SK-N-SH (cell line): ENCODE measurements at regions not wholly inside any gene's neighbourhood (a gene's known extent, or its start where the extent isn't known, plus 50 kb on each side); places are given as distances from the start of the nearest gene placed in this dataset.

Experiments used
- CTCF ChIA-PET: fragments of 300-600, 350-600 bp; formaldehyde crosslinking; extraction: SDS; loops from one replicate; lab custom pipeline; 2021; lab: Yijun Ruan, JAX
- POLR2A ChIA-PET: fragments of 350-600 bp; sonication (Branson Sonifier 250); formaldehyde crosslinking; extraction: SDS; loops from one replicate; lab custom pipeline; 2020; ENCODE audit warnings: antibody characterized with exemption, inconsistent platforms; lab: Yijun Ruan, JAX
- DNase-seq: peaks from one replicate; pipeline ENCODE4 v3.0.0; 2012
- H2AFZ ChIP-seq: fragments of 200-600 bp; sonication (generic); 2 replicates; pipeline ENCODE4 v1.8.1; 2016; ENCODE audit warnings: antibody characterized with exemption, mild to moderate bottlenecking, low read depth
- H3F3A ChIP-seq: fragments of 200-600 bp; sonication (generic); replicated peaks from 2 replicates; pipeline ENCODE3; 2016; ENCODE audit warnings: antibody characterized with exemption, mild to moderate bottlenecking; ENCODE audit not compliant: insufficient read depth
- H3K27ac ChIP-seq, 2 experiments: fragments of 200-500 bp in 1 of 2; fragments of 200-600 bp in 1 of 2; sonication (Bioruptor generic) in 1 of 2; sonication (generic), shearing (Covaris generic) in 1 of 2; 2 replicates each; pipeline versions ENCODE4 v1.5.1 to v1.6.1; 2014 to 2016; ENCODE audit warnings: low read depth in 2 of 2, inconsistent platforms in 1 of 2, low read length in 1 of 2, mild to moderate bottlenecking in 1 of 2, mixed read lengths in 1 of 2
- H3K27me3 ChIP-seq: fragments of 200-600 bp; sonication (generic), shearing (Covaris generic); 2 replicates; pipeline ENCODE4 v1.6.1; 2016; ENCODE audit warnings: mixed run types; ENCODE audit not compliant: insufficient read depth
- H3K36me3 ChIP-seq, 2 experiments: fragments of 200-500 bp in 1 of 2; fragments of 200-600 bp in 1 of 2; sonication (Bioruptor generic) in 1 of 2; sonication (generic) in 1 of 2; replicated peaks in 1 of 2; 2 replicates each; pipeline versions ENCODE3 to v1.5.1; 2014 to 2016; ENCODE audit warnings: low read length in 1 of 2, mild to moderate bottlenecking in 1 of 2; ENCODE audit not compliant: insufficient read depth in 2 of 2, control insufficient read depth in 1 of 2
- H3K4me1 ChIP-seq, 2 experiments: fragments of 200-500 bp in 1 of 2; fragments of 200-600 bp in 1 of 2; sonication (Bioruptor generic) in 1 of 2; sonication (generic), shearing (Covaris generic) in 1 of 2; 2 replicates each; pipeline versions ENCODE4 v1.5.1 to v1.6.1; 2014 to 2016; ENCODE audit warnings: low read depth in 1 of 2, low read length in 1 of 2, mixed run types in 1 of 2; ENCODE audit not compliant: insufficient read depth in 2 of 2, control insufficient read depth in 1 of 2
- H3K4me2 ChIP-seq: fragments of 200-600 bp; sonication (generic), shearing (Covaris generic); 2 replicates; pipeline ENCODE4 v1.6.1; 2017; ENCODE audit warnings: mixed run types
- H3K4me3 ChIP-seq, 2 experiments: fragments of 200-500 bp in 1 of 2; fragments of 200-600 bp in 1 of 2; sonication (Bioruptor generic) in 1 of 2; sonication (generic), shearing (Covaris generic) in 1 of 2; 2 replicates each; pipeline versions ENCODE4 v1.5.1 to v1.8.1; 2014 to 2016; ENCODE audit warnings: low read depth in 2 of 2, inconsistent platforms in 1 of 2, low read length in 1 of 2, mild to moderate bottlenecking in 1 of 2, mixed read lengths in 1 of 2, moderate library complexity in 1 of 2
- H3K79me2 ChIP-seq: fragments of 200-600 bp; sonication (generic); 2 replicates; pipeline ENCODE4 v1.8.1; 2017; ENCODE audit warnings: mild to moderate bottlenecking; ENCODE audit not compliant: insufficient read depth
- H3K9ac ChIP-seq: fragments of 200-600 bp; sonication (generic); 2 replicates; pipeline ENCODE4 v1.6.1; 2017; ENCODE audit warnings: mixed run types
- H3K9me2 ChIP-seq: fragments of 200-600 bp; sonication (generic); 2 replicates; pipeline ENCODE4 v1.6.1; 2017; ENCODE audit warnings: mixed run types
- H3K9me3 ChIP-seq: fragments of 200-600 bp; sonication (generic); 2 replicates; pipeline ENCODE4 v1.6.1; 2017; ENCODE audit warnings: mixed run types, mild to moderate bottlenecking, moderate library complexity
- H4K20me1 ChIP-seq: fragments of 200-600 bp; sonication (generic); 2 replicates; pipeline ENCODE4 v1.6.1; 2017; ENCODE audit warnings: mild to moderate bottlenecking, mixed run types; ENCODE audit not compliant: insufficient read depth
- ELF1 ChIP-seq: IDR thresholded peaks from 2 replicates; pipeline ENCODE4 v1.4.0; 2012
- FOSL2 ChIP-seq: IDR thresholded peaks from 2 replicates; pipeline ENCODE4 v1.4.0; 2012; ENCODE audit warnings: low read depth, mild to moderate bottlenecking, moderate library complexity, borderline replicate concordance
- FOXJ3 ChIP-seq: sonication (generic); formaldehyde crosslinking; IDR thresholded peaks from 2 replicates; pipeline ENCODE4 v1.5.1; 2020; ENCODE audit warnings: mild to moderate bottlenecking, missing genetic modification reagents
- NFIC ChIP-seq: IDR thresholded peaks from 2 replicates; pipeline ENCODE4 v1.4.0; 2012; ENCODE audit warnings: borderline replicate concordance
- NRF1 ChIP-seq: IDR thresholded peaks from 2 replicates; pipeline ENCODE4 v1.6.1; 2012; ENCODE audit warnings: low read depth, mild to moderate bottlenecking, low read length
- RAD21 ChIP-seq: IDR thresholded peaks from 2 replicates; pipeline ENCODE4 v1.6.1; 2012; ENCODE audit warnings: mild to moderate bottlenecking, low read length
- RFX5 ChIP-seq: IDR thresholded peaks from 2 replicates; pipeline ENCODE4 v1.6.1; 2012; ENCODE audit warnings: mild to moderate bottlenecking, improper control_type of control experiment, low read length
- RXRA ChIP-seq: IDR thresholded peaks from 2 replicates; pipeline ENCODE4 v1.4.0; 2012; ENCODE audit warnings: low read depth, mild to moderate bottlenecking, borderline replicate concordance
- SMC3 ChIP-seq: IDR thresholded peaks from 2 replicates; pipeline ENCODE4 v1.6.1; 2012; ENCODE audit warnings: low read depth, low read length, improper control_type of control experiment
- TAF1 ChIP-seq: IDR thresholded peaks from 2 replicates; pipeline ENCODE4 v1.6.1; 2012; ENCODE audit warnings: low read depth, mild to moderate bottlenecking, low read length, moderate library complexity, borderline replicate concordance
- WGBS: methylation state at CpG from one replicate; pipeline ENCODE4 v1.1.6; 2017; ENCODE audit warnings: low lambda C conversion rate; 5-methylcytosine and 5-hydroxymethylcytosine counted together
- TF ChIP-seq, protein P1 (sequence below): IDR thresholded peaks from 2 replicates; pipeline ENCODE4 v1.4.0; 2012; ENCODE audit warnings: low read depth
- TF ChIP-seq, protein P2 (sequence below): fragments of 200-600 bp; sonication (generic); IDR thresholded peaks from 2 replicates; pipeline ENCODE4 v1.6.1; 2017; ENCODE audit warnings: antibody characterized with exemption, mild to moderate bottlenecking, moderate library complexity
- TF ChIP-seq, protein P3 (sequence below): IDR thresholded peaks from 2 replicates; pipeline ENCODE4 v1.4.0; 2012; ENCODE audit warnings: low read depth, borderline replicate concordance
- TF ChIP-seq, protein P4 (sequence below): IDR thresholded peaks from 2 replicates; pipeline ENCODE4 v1.6.1; 2012; ENCODE audit warnings: mild to moderate bottlenecking, low read depth, low read length, moderate library complexity
- TF ChIP-seq, protein P5 (sequence below): IDR thresholded peaks from 2 replicates; pipeline ENCODE4 v1.4.0; 2012; ENCODE audit warnings: low read depth, borderline replicate concordance

DNA sequence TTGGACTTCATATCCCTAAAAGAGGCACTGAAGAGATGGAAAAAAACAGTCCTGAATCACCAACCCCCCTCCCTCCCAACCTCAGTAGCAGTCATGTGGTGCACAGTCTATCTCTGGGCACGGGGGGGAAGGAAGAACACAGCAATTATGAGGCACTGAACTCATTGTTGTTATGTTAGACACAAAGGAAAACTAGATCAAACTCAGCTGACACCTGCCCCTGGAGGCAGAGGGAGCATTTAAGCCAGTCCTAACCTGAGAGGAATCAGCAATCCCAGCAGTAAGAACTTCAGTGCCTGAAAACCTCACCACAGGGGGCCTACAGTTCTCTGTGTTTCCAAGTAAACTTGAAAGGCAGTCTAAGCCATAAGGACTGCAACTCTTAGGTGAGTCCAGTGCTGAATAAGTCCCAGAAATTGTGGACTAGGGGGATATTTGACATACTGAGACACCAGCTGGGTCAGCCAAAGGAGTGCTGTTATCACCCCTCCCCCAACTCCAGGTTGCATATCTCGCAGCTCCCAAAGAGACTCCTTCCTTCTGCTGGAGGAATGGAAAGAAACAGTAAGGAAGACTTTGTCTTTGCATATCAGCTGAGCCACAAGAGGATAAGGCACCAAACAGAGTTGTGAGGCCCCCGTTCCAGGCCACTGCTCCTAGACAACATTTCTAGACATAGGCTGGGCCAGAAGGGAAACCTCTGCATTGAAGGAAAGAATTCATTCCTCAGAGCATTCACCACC, 72.5 kb downstream of the GLYATL1 start:
- H3K27me3 ChIP-seq: no peaks in the 10 kb centered on the region
- no peaks in the 10 kb centered on the region for H3K9me3 ChIP-seq
- H4K20me1 ChIP-seq: no peaks in the 10 kb centered on the region
- H3F3A ChIP-seq: no peaks in the 10 kb centered on the region
- no peak overlapping the region for H3K27ac ChIP-seq
- no peaks in the 10 kb centered on the region for H3K9me2 ChIP-seq
- POLR2A ChIA-PET: no interaction called here
- DNase-seq: no peak
- CTCF ChIA-PET: no interaction called here
- WGBS: 5% methylated on average over 3 of the region's 3 CpGs
- no peaks in the 10 kb centered on the region for H3K4me1 ChIP-seq
- H3K9ac ChIP-seq: no peak overlapping the region
- H3K36me3 ChIP-seq: no peaks in the 10 kb centered on the region
- no peak overlapping the region for H2AFZ ChIP-seq
- no peak overlapping the region for H3K4me3 ChIP-seq
- no peak overlapping the region for H3K4me2 ChIP-seq
- no peaks in the 10 kb centered on the region for H3K79me2 ChIP-seq
- TF ChIP-seq, protein P1, sequence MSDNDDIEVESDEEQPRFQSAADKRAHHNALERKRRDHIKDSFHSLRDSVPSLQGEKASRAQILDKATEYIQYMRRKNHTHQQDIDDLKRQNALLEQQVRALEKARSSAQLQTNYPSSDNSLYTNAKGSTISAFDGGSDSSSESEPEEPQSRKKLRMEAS: no peak
- TF ChIP-seq, protein P2, sequence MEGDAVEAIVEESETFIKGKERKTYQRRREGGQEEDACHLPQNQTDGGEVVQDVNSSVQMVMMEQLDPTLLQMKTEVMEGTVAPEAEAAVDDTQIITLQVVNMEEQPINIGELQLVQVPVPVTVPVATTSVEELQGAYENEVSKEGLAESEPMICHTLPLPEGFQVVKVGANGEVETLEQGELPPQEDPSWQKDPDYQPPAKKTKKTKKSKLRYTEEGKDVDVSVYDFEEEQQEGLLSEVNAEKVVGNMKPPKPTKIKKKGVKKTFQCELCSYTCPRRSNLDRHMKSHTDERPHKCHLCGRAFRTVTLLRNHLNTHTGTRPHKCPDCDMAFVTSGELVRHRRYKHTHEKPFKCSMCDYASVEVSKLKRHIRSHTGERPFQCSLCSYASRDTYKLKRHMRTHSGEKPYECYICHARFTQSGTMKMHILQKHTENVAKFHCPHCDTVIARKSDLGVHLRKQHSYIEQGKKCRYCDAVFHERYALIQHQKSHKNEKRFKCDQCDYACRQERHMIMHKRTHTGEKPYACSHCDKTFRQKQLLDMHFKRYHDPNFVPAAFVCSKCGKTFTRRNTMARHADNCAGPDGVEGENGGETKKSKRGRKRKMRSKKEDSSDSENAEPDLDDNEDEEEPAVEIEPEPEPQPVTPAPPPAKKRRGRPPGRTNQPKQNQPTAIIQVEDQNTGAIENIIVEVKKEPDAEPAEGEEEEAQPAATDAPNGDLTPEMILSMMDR: no peak
- TF ChIP-seq RAD21: no peak
- TF ChIP-seq NFIC: no peak

DNA sequence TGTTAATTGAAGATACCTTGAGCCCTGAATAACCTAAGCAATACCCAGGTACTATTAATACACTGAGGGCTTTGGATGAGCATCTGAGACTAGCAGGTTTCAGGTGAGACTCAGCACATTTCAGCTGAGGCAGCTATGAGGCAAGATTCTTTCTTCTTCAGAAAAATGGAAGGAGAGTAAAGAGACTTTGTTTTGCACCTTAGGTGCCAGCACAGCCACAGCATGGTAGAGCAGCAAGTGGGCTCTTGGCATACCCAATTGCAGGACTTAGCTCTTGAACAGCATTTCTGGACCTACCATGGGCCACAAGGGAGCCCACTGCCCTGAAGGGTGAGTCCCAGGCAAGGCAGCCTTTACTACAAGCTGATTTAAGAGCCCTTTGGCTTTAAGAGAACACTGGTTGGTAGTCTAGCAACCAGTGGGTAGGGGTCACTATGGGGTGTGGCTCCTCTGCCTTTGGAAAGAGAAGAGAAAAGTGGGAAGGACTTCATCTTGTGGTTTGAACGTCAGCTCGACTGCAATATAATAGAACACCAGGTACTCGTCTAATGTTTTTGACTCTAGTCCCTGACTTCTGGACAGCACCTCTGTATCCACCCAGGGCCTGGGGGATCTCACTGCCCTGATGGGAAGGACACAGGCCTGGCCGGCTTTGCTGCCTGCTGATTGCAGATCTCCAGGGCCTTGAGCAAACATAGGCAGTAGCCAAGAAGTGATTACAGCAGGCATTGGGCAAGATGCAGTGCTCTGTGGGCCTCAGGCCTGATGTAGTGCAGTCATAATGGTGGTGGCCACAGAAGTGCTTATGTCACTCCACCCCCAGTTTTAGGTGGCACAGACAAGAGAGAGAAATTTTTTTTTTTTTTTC, 73.3 kb downstream of the GLYATL1 start:
- no peaks in the 10 kb centered on the region for H3K79me2 ChIP-seq
- no peaks in the 10 kb centered on the region for H3K27me3 ChIP-seq
- H3K27ac ChIP-seq: no peak overlapping the region
- H3K9ac ChIP-seq: no peak overlapping the region
- no peak for DNase-seq
- no peaks in the 10 kb centered on the region for H3K9me2 ChIP-seq
- no peaks in the 10 kb centered on the region for H4K20me1 ChIP-seq
- CTCF ChIA-PET: interaction anchor here (1.1 kb wide), 1 partner anchor 107 kb away, joined by 3 read pairs; no protein-coding TSS in a partner anchor
- H2AFZ ChIP-seq: no peak overlapping the region
- H3F3A ChIP-seq: no peaks in the 10 kb centered on the region
- H3K4me2 ChIP-seq: no peak overlapping the region
- POLR2A ChIA-PET: no interaction called here
- H3K36me3 ChIP-seq: no peaks in the 10 kb centered on the region
- no peaks in the 10 kb centered on the region for H3K9me3 ChIP-seq
- H3K4me3 ChIP-seq: no peak overlapping the region
- TF ChIP-seq, protein P3, sequence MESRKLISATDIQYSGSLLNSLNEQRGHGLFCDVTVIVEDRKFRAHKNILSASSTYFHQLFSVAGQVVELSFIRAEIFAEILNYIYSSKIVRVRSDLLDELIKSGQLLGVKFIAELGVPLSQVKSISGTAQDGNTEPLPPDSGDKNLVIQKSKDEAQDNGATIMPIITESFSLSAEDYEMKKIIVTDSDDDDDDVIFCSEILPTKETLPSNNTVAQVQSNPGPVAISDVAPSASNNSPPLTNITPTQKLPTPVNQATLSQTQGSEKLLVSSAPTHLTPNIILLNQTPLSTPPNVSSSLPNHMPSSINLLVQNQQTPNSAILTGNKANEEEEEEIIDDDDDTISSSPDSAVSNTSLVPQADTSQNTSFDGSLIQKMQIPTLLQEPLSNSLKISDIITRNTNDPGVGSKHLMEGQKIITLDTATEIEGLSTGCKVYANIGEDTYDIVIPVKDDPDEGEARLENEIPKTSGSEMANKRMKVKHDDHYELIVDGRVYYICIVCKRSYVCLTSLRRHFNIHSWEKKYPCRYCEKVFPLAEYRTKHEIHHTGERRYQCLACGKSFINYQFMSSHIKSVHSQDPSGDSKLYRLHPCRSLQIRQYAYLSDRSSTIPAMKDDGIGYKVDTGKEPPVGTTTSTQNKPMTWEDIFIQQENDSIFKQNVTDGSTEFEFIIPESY: no peak
- TF ChIP-seq TAF1: no peak
- TF ChIP-seq, protein P4, sequence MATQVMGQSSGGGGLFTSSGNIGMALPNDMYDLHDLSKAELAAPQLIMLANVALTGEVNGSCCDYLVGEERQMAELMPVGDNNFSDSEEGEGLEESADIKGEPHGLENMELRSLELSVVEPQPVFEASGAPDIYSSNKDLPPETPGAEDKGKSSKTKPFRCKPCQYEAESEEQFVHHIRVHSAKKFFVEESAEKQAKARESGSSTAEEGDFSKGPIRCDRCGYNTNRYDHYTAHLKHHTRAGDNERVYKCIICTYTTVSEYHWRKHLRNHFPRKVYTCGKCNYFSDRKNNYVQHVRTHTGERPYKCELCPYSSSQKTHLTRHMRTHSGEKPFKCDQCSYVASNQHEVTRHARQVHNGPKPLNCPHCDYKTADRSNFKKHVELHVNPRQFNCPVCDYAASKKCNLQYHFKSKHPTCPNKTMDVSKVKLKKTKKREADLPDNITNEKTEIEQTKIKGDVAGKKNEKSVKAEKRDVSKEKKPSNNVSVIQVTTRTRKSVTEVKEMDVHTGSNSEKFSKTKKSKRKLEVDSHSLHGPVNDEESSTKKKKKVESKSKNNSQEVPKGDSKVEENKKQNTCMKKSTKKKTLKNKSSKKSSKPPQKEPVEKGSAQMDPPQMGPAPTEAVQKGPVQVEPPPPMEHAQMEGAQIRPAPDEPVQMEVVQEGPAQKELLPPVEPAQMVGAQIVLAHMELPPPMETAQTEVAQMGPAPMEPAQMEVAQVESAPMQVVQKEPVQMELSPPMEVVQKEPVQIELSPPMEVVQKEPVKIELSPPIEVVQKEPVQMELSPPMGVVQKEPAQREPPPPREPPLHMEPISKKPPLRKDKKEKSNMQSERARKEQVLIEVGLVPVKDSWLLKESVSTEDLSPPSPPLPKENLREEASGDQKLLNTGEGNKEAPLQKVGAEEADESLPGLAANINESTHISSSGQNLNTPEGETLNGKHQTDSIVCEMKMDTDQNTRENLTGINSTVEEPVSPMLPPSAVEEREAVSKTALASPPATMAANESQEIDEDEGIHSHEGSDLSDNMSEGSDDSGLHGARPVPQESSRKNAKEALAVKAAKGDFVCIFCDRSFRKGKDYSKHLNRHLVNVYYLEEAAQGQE: no peak
- TF ChIP-seq FOSL2: no peak
- TF ChIP-seq FOXJ3: no peak
- TF ChIP-seq, protein P1: no peak
- no peak for TF ChIP-seq NRF1
- TF ChIP-seq, protein P5, sequence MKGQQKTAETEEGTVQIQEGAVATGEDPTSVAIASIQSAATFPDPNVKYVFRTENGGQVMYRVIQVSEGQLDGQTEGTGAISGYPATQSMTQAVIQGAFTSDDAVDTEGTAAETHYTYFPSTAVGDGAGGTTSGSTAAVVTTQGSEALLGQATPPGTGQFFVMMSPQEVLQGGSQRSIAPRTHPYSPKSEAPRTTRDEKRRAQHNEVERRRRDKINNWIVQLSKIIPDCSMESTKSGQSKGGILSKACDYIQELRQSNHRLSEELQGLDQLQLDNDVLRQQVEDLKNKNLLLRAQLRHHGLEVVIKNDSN: no peak
- no peak for TF ChIP-seq SMC3
- TF ChIP-seq RFX5: no peak
- TF ChIP-seq ELF1: no peak
- no peak for TF ChIP-seq RXRA
- H3K4me1 ChIP-seq: no peaks in the 10 kb centered on the region
- WGBS: 7% methylated on average over 4 of the region's 4 CpGs
